IMR-90 (cell line): ENCODE measurements at regions not wholly inside any gene's neighbourhood (a gene's known extent, or its start where the extent isn't known, plus 50 kb on each side); places are given as distances from the start of the nearest gene placed in this dataset.

Experiments used
- ATAC-seq: fragments of 200-7000 bp; cut with Tn5 transposase; 2 replicates; pipeline ENCODE4 v1.9.1; 2020; ENCODE audit warnings: low read depth, mild to moderate bottlenecking, moderate library complexity
- BruUV-seq: library from RNA; stranded (reverse); fragments of 400-500 nt; replicated peaks from 2 replicates; lab custom pipeline; 2021; lab: Mats Ljungman, UMichigan
- CTCF ChIA-PET: fragments of 300-600 bp; formaldehyde crosslinking; extraction: SDS; loops from one replicate; lab custom pipeline; 2021; ENCODE audit warnings: antibody characterized with exemption; lab: Yijun Ruan, JAX
- POLR2A ChIA-PET: fragments of 300-600 bp; sonication (Branson Sonifier 250); formaldehyde crosslinking; loops from one replicate; lab custom pipeline; 2022; ENCODE audit warnings: antibody characterized with exemption; ENCODE audit not compliant: unreplicated experiment; lab: Charles Lee
- DNase-seq: peaks from one replicate; pipeline ENCODE4 v3.0.0; 2013
- H2AFZ ChIP-seq: replicated peaks from 2 replicates; pipeline ENCODE3; 2013; ENCODE audit warnings: low read length, mild to moderate bottlenecking; ENCODE audit not compliant: poor library complexity
- H2AK5ac ChIP-seq: 2 replicates; pipeline ENCODE4 v1.6.1; 2013; ENCODE audit warnings: low read depth, low read length, inconsistent platforms
- H2AK9ac ChIP-seq: replicated peaks from 2 replicates; pipeline ENCODE3; 2013; ENCODE audit warnings: mild to moderate bottlenecking, low read depth, low read length, moderate library complexity; ENCODE audit not compliant: poor library complexity
- H2BK120ac ChIP-seq: 2 replicates; pipeline ENCODE4 v1.6.1; 2013; ENCODE audit warnings: low read depth, low read length, inconsistent platforms
- H2BK15ac ChIP-seq: 3 replicates; pipeline ENCODE4 v1.6.1; 2013; ENCODE audit warnings: low read depth, low read length, inconsistent platforms
- H2BK20ac ChIP-seq: 2 replicates; pipeline ENCODE4 v1.6.1; 2013; ENCODE audit warnings: low read depth, mild to moderate bottlenecking, inconsistent platforms, low read length, moderate library complexity
- H2BK5ac ChIP-seq: 2 replicates; pipeline ENCODE4 v1.6.1; 2013; ENCODE audit warnings: mild to moderate bottlenecking, low read depth, low read length, inconsistent platforms; ENCODE audit not compliant: poor library complexity, severe bottlenecking
- H3K14ac ChIP-seq: replicated peaks from 2 replicates; pipeline ENCODE4 v1.6.1; 2013; ENCODE audit warnings: low read depth, low read length, inconsistent platforms
- H3K18ac ChIP-seq: 2 replicates; pipeline ENCODE4 v1.6.1; 2013; ENCODE audit warnings: low read depth, low read length, control low read depth
- H3K23ac ChIP-seq: 2 replicates; pipeline ENCODE4 v1.6.1; 2013; ENCODE audit warnings: low read depth, low read length, inconsistent platforms
- H3K27ac ChIP-seq: 2 replicates; pipeline ENCODE4 v1.5.1; 2013; ENCODE audit warnings: mild to moderate bottlenecking, control low read depth, low read length; ENCODE audit not compliant: insufficient read depth
- H3K27me3 ChIP-seq: 2 replicates; pipeline ENCODE4 v1.6.1; 2013; ENCODE audit warnings: low read length; ENCODE audit not compliant: control insufficient read depth, insufficient read depth
- H3K36me3 ChIP-seq: 2 replicates; pipeline ENCODE4 v1.6.1; 2013; ENCODE audit warnings: low read length, mixed read lengths; ENCODE audit not compliant: control insufficient read depth, insufficient read depth
- H3K4ac ChIP-seq: 2 replicates; pipeline ENCODE4 v1.6.1; 2013; ENCODE audit warnings: low read depth, low read length, inconsistent platforms
- H3K4me1 ChIP-seq: 2 replicates; pipeline ENCODE4 v1.6.1; 2013; ENCODE audit warnings: low read length, mixed read lengths; ENCODE audit not compliant: control insufficient read depth, insufficient read depth
- H3K4me2 ChIP-seq: 2 replicates; pipeline ENCODE4 v1.6.1; 2013; ENCODE audit warnings: low read depth, mild to moderate bottlenecking, control low read depth, low read length, moderate library complexity
- H3K4me3 ChIP-seq: 2 replicates; pipeline ENCODE4 v1.5.1; 2013; ENCODE audit warnings: low read depth, mild to moderate bottlenecking, control low read depth, low read length, moderate library complexity; ENCODE audit not compliant: insufficient read depth
- H3K56ac ChIP-seq: 2 replicates; pipeline ENCODE4 v1.6.1; 2013; ENCODE audit warnings: low read length, inconsistent platforms; ENCODE audit not compliant: insufficient read depth; ENCODE audit errors: extremely low read depth
- H3K79me1 ChIP-seq, 2 experiments: 2 replicates each; pipeline ENCODE4 v1.6.1; 2013; ENCODE audit warnings: low read length in 2 of 2, inconsistent platforms in 1 of 2, low read depth in 1 of 2
- H3K9ac ChIP-seq: 2 replicates; pipeline ENCODE4 v1.6.1; 2013; ENCODE audit warnings: low read depth, low read length, control low read depth
- H3K9me1 ChIP-seq: 2 replicates; pipeline ENCODE4 v1.6.1; 2013; ENCODE audit warnings: low read length, inconsistent platforms; ENCODE audit not compliant: insufficient read depth
- H3K9me3 ChIP-seq: 2 replicates; pipeline ENCODE4 v1.6.1; 2013; ENCODE audit warnings: low read length; ENCODE audit not compliant: control insufficient read depth, insufficient read depth
- H4K20me1 ChIP-seq: 2 replicates; pipeline ENCODE4 v1.6.1; 2013; ENCODE audit warnings: low read length, inconsistent platforms; ENCODE audit not compliant: insufficient read depth
- H4K5ac ChIP-seq: 2 replicates; pipeline ENCODE4 v1.6.1; 2013; ENCODE audit warnings: mild to moderate bottlenecking, low read depth, low read length, control low read depth
- H4K8ac ChIP-seq, 2 experiments: 2 replicates each; pipeline ENCODE4 v1.6.1; 2013; ENCODE audit warnings: low read depth in 2 of 2, low read length in 2 of 2, control low read depth in 1 of 2, inconsistent platforms in 1 of 2
- H4K91ac ChIP-seq: 2 replicates; pipeline ENCODE4 v1.6.1; 2013; ENCODE audit warnings: low read depth, low read length, inconsistent platforms; ENCODE audit not compliant: insufficient read depth
- BHLHE40 ChIP-seq: fragments of 150-350 bp; IDR thresholded peaks from 2 replicates; pipeline ENCODE4 v1.6.1; 2016; ENCODE audit warnings: mild to moderate bottlenecking, low read depth, low read length
- CEBPB ChIP-seq: IDR thresholded peaks from 2 replicates; pipeline ENCODE4 v1.6.1; 2012; ENCODE audit warnings: low read depth, low read length, improper control_type of control experiment
- MAFK ChIP-seq: IDR thresholded peaks from 2 replicates; pipeline ENCODE4 v1.6.1; 2012; ENCODE audit warnings: low read depth, low read length, improper control_type of control experiment
- NFE2L2 ChIP-seq: fragments of 150-350 bp; IDR thresholded peaks from 2 replicates; pipeline ENCODE4 v1.6.1; 2016; ENCODE audit warnings: low read depth, mild to moderate bottlenecking, low read length
- POLR2A ChIP-seq: IDR thresholded peaks from 2 replicates; pipeline ENCODE4 v1.6.1; 2012; ENCODE audit warnings: mild to moderate bottlenecking, low read depth, low read length
- RCOR1 ChIP-seq: IDR thresholded peaks from 2 replicates; pipeline ENCODE4 v1.6.1; 2012; ENCODE audit warnings: mild to moderate bottlenecking, low read length, improper control_type of control experiment; ENCODE audit not compliant: insufficient replicate concordance
- SMC3 ChIP-seq: fragments of 150-350 bp; IDR thresholded peaks from 2 replicates; pipeline ENCODE4 v1.6.1; 2016; ENCODE audit warnings: low read depth, mild to moderate bottlenecking, antibody characterized with exemption, low read length, moderate library complexity
- WGBS, 2 experiments: methylation state at CpG; one replicate each; pipeline versions ENCODE4 v1.1.5 to v1.1.7; 2013; ENCODE audit warnings: missing lambda C conversion rate in 2 of 2; ENCODE audit not compliant: insufficient read length in 1 of 2; ENCODE audit errors: extremely low coverage in 2 of 2; 5-methylcytosine and 5-hydroxymethylcytosine counted together
- dilution Hi-C: fragments of 300-500 bp; cut with HindIII; formaldehyde crosslinking; loops from one replicate; pipeline ENCODE4 v1.14.3; 2018; ENCODE audit warnings: low sequenced_read_pairs; ENCODE audit not compliant: unreplicated experiment
- in situ Hi-C: fragments of 300-500 bp; cut with MboI; formaldehyde crosslinking; loops from 3 replicates; pipeline ENCODE4 v1.14.3; 2019; ENCODE audit warnings: low sequenced_read_pairs, inconsistent platforms, mixed read lengths
- intact Hi-C: fragments of 100-400 bp; cut with micrococcal nuclease; formaldehyde crosslinking; loops from 2 replicates; pipeline ENCODE4 v1.10.0; 2022
- TF ChIP-seq, protein P1 (sequence below): conservative IDR thresholded peaks from 2 replicates; pipeline ENCODE4 v1.5.1; 2012; ENCODE audit warnings: mild to moderate bottlenecking, low read depth, low read length, improper control_type of control experiment
- TF ChIP-seq, protein P2 (sequence below): fragments of 150-350 bp; IDR thresholded peaks from 2 replicates; pipeline ENCODE4 v1.6.1; 2017; ENCODE audit warnings: mild to moderate bottlenecking, antibody characterized with exemption, low read length, low read depth

GRCh38 chr2:45114221-45114955 lies 105.1 kb upstream of the SIX2 start:
- no peak overlapping the region for H3K4me3 ChIP-seq
- no peak for DNase-seq
- H3K56ac ChIP-seq, result no peak overlapping the region
- no peak overlapping the region for H2BK15ac ChIP-seq
- H3K4me2 ChIP-seq, result no peak overlapping the region
- TF ChIP-seq, protein P1, sequence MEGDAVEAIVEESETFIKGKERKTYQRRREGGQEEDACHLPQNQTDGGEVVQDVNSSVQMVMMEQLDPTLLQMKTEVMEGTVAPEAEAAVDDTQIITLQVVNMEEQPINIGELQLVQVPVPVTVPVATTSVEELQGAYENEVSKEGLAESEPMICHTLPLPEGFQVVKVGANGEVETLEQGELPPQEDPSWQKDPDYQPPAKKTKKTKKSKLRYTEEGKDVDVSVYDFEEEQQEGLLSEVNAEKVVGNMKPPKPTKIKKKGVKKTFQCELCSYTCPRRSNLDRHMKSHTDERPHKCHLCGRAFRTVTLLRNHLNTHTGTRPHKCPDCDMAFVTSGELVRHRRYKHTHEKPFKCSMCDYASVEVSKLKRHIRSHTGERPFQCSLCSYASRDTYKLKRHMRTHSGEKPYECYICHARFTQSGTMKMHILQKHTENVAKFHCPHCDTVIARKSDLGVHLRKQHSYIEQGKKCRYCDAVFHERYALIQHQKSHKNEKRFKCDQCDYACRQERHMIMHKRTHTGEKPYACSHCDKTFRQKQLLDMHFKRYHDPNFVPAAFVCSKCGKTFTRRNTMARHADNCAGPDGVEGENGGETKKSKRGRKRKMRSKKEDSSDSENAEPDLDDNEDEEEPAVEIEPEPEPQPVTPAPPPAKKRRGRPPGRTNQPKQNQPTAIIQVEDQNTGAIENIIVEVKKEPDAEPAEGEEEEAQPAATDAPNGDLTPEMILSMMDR, result no peak
- TF ChIP-seq RCOR1 (no peak), POLR2A (no peak), MAFK (no peak), BHLHE40 (no peak), CEBPB (no peak), SMC3 (no peak), NFE2L2 (no peak)
- TF ChIP-seq, protein P2, sequence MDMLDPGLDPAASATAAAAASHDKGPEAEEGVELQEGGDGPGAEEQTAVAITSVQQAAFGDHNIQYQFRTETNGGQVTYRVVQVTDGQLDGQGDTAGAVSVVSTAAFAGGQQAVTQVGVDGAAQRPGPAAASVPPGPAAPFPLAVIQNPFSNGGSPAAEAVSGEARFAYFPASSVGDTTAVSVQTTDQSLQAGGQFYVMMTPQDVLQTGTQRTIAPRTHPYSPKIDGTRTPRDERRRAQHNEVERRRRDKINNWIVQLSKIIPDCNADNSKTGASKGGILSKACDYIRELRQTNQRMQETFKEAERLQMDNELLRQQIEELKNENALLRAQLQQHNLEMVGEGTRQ, result no peak
- BruUV-seq, result no TSS peak
- no peak overlapping the region for H3K23ac ChIP-seq
- H3K4ac ChIP-seq, result no peak overlapping the region
- no peak for ATAC-seq
- no peak overlapping the region for H2BK20ac ChIP-seq
- no peak overlapping the region for H3K18ac ChIP-seq
- no peak overlapping the region for H4K5ac ChIP-seq
- intact Hi-C loops (no loop called here), in situ Hi-C loops (no loop called here), dilution Hi-C loops (no loop called here)
- H2AFZ ChIP-seq, result no peak overlapping the region
- no peaks in the 10 kb centered on the region for H3K36me3 ChIP-seq
- no peak overlapping the region for H2AK5ac ChIP-seq
- no peaks in the 10 kb centered on the region for H3K79me1 ChIP-seq
- no peak overlapping the region for H3K9ac ChIP-seq
- no peak overlapping the region for H2AK9ac ChIP-seq
- peaks cover 1% of the 10 kb centered on the region; the same call in 1 of the 2 replicates for H3K4me1 ChIP-seq
- H3K9me3 ChIP-seq, result 0 out of 2 replicates have a peak, but pooled peaks cover 3% of the 10 kb centered on the region
- no peak overlapping the region for H3K27ac ChIP-seq
- peaks cover 35% of the 10 kb centered on the region for H3K27me3 ChIP-seq
- WGBS, 2 experiments, result 50% methylated on average over 1 of the region's 14 CpGs; no CpG with 5 or more reads in 1 of the 2 experiments
- CTCF ChIA-PET, result no interaction called here
- H3K14ac ChIP-seq, result no peak overlapping the region
- peaks cover under 1% of the 10 kb centered on the region; the same call in 1 of the 2 replicates for H4K20me1 ChIP-seq
- H3K9me1 ChIP-seq, result 0 out of 2 replicates have a peak, but pooled peaks cover 3% of the 10 kb centered on the region
- no peak overlapping the region for H4K91ac ChIP-seq
- H4K8ac ChIP-seq, result no peak overlapping the region
- POLR2A ChIA-PET, result no interaction called here
- no peak overlapping the region for H2BK5ac ChIP-seq
- H2BK120ac ChIP-seq, result no peak overlapping the region
